Heart left ventricle (tissue), 13 donors: ENCODE measurements at regions not wholly inside any gene's neighbourhood (a gene's known extent, or its start where the extent isn't known, plus 50 kb on each side); places are given as distances from the start of the nearest gene placed in this dataset.
"Not testable (repeated sequence)": the region's sequence is repeated elsewhere in the genome, so short reads cannot be mapped to it uniquely, and the experiment has no call there.

Source experiments
- CTCF ChIP-seq, 12 donors: fragments of 200-600 bp; sonication (generic) in 4 of 12; IDR thresholded peaks; one replicate each; pipeline versions ENCODE4 v1.5.0 to v1.8.0; 2018 to 2022; ENCODE audit warnings: antibody characterized with exemption in 12 of 12, mild to moderate bottlenecking in 5 of 12
- POLR2A ChIP-seq, 2 donors: fragments of 450-650 bp; IDR thresholded peaks; one replicate each; pipeline ENCODE4 v1.6.1; 2017; ENCODE audit warnings: antibody characterized with exemption in 2 of 2, mild to moderate bottlenecking in 2 of 2, moderate library complexity in 2 of 2
- donor health status: ischemic (EF 13 %, LVEDD 7.1; RV severe dilation, severe dysfunction).
- donor health status: DM: no; HTN: yes; CAD: no.
- donor health status: DM: no; HTN: no; CAD: no.
- donor health status: ischemic (EF 25% LVEDD 6.9; RV normal size, moderate dysfunction).
- donor health status: ischemic (EF 25% LVEDD 5.7; RV mildly dilated, moderate dysfunction).
- donor health status: ischemic (EF 35%, LVEDD 5.7; RV mildly dilated, moderate dysfunction).
- donor health status: nonischemic (EF 11% LVEDD 7.7; RV severe dilation, severe dysfunction).
- donor health status: DM: yes; HTN: yes; CAD: no.
- donor health status: PGD.
- donor health status: ischemic (EF 29% LVEDD 5.4; RV normal size, mild dysfunction).
- donor health status: nonischemic (EF 23%, LVEDD 6.1; RV moderate dilation, normal function).

- not testable (repeated sequence) for TF ChIP-seq CTCF, POLR2A (IDR thresholded peaks at IDR 0.05)
These were observed 220.9 kb downstream of the UTRN start for GRCh38 chr6:144506051-144506450.
